Thoracic aorta (tissue), 2 donors: ENCODE measurements at regions not wholly inside any gene's neighbourhood (a gene's known extent, or its start where the extent isn't known, plus 50 kb on each side); places are given as distances from the start of the nearest gene placed in this dataset.

Experiments used
- ATAC-seq: fragments of 150-250 bp; one replicate; pipeline ENCODE4 v1.8.0; 2017; ENCODE audit warnings: low read depth; ENCODE audit not compliant: insufficient number of reproducible peaks, low FRiP score
- DNase-seq: peaks from one replicate; pipeline ENCODE4 v3.0.0-alpha.2; 2020; ENCODE audit warnings: low spot score
- H3K27ac ChIP-seq, 2 donors: fragments of 200-600 bp; sonication (generic); 1 replicate in 1 of 2; 2 replicates in 1 of 2; pipeline ENCODE4 v1.5.1; 2016; ENCODE audit warnings: mild to moderate bottlenecking in 2 of 2, moderate library complexity in 2 of 2
- H3K27me3 ChIP-seq: fragments of 200-600 bp; sonication (generic); replicated peaks from 2 replicates; pipeline ENCODE4 v1.6.0; 2016; ENCODE audit warnings: mild to moderate bottlenecking; ENCODE audit not compliant: insufficient read depth
- H3K36me3 ChIP-seq: fragments of 200-600 bp; sonication (generic); one replicate; pipeline ENCODE4 v1.5.1; 2016
- H3K4me1 ChIP-seq, 2 donors: fragments of 200-600 bp; sonication (generic); 1 replicate in 1 of 2; 2 replicates in 1 of 2; pipeline versions ENCODE4 v1.5.1 to v1.6.0; 2016; ENCODE audit warnings: low read depth in 2 of 2, mild to moderate bottlenecking in 1 of 2; ENCODE audit not compliant: control insufficient read depth in 1 of 2
- H3K4me3 ChIP-seq: fragments of 200-600 bp; sonication (generic); 2 replicates; pipeline ENCODE4 v1.5.1; 2016; ENCODE audit warnings: mild to moderate bottlenecking
- H3K9me3 ChIP-seq: fragments of 200-600 bp; sonication (generic); 2 replicates; pipeline ENCODE4 v1.5.1; 2016
- CTCF ChIP-seq: fragments of 200-600 bp; sonication (generic); IDR thresholded peaks from one replicate; pipeline ENCODE4 v1.5.1; 2019; ENCODE audit warnings: antibody characterized with exemption

- H3K4me1 ChIP-seq, result peaks cover 5 to 9% of the 10 kb centered on the region in 2 donors
- no peaks in the 10 kb centered on the region for H3K27me3 ChIP-seq
- H3K4me3 ChIP-seq, result no peak overlapping the region
- ATAC-seq, result no peak
- no peaks in the 10 kb centered on the region for H3K36me3 ChIP-seq
- DNase-seq, result no peak
- no peaks in the 10 kb centered on the region for H3K9me3 ChIP-seq
- H3K27ac ChIP-seq, result no peak overlapping the region
- no peak for TF ChIP-seq CTCF
Measured at GRCh38 chr3:110583373-110583935, 488.2 kb upstream of the NECTIN3 start.

GRCh38 chr3:110588906-110589305 is 482.7 kb upstream of the NECTIN3 start:
- TF ChIP-seq CTCF, result no peak
- no peak for ATAC-seq

GRCh38 chr3:110589341-110589740 is 482.3 kb upstream of the NECTIN3 start:
- ATAC-seq (no peak), DNase-seq (no peak)
- Histone ChIP-seq H3K36me3 (no peaks in the 10 kb centered on the region), H3K4me3 (no peak overlapping the region), H3K4me1 (peaks cover 4 to 11% of the 10 kb centered on the region in 2 donors), H3K27me3 (no peaks in the 10 kb centered on the region), H3K9me3 (no peaks in the 10 kb centered on the region), H3K27ac (no peak overlapping the region)
- TF ChIP-seq CTCF, result no peak

More at GRCh38 chr3:110588906-110589305, 482.7 kb upstream of the NECTIN3 start:
- H3K27ac ChIP-seq, result no peak overlapping the region
- H3K4me3 ChIP-seq, result no peak overlapping the region
- no peaks in the 10 kb centered on the region for H3K27me3 ChIP-seq
- H3K36me3 ChIP-seq, result no peaks in the 10 kb centered on the region
- H3K4me1 ChIP-seq, result peaks cover 4 to 11% of the 10 kb centered on the region in 2 donors
- H3K9me3 ChIP-seq, result no peaks in the 10 kb centered on the region
- DNase-seq, result no peak

- Histone ChIP-seq H3K4me3 (no peak overlapping the region), H3K4me1 (peaks cover 4 to 11% of the 10 kb centered on the region in 2 donors), H3K36me3 (no peaks in the 10 kb centered on the region), H3K9me3 (peaks cover 5% of the 10 kb centered on the region), H3K27me3 (no peaks in the 10 kb centered on the region), H3K27ac (no peak overlapping the region)
- DNase-seq, result no peak
- ATAC-seq, result no peak
- TF ChIP-seq CTCF, result no peak
Measured at GRCh38 chr3:110593749-110594148, 477.9 kb upstream of the NECTIN3 start.

DNA sequence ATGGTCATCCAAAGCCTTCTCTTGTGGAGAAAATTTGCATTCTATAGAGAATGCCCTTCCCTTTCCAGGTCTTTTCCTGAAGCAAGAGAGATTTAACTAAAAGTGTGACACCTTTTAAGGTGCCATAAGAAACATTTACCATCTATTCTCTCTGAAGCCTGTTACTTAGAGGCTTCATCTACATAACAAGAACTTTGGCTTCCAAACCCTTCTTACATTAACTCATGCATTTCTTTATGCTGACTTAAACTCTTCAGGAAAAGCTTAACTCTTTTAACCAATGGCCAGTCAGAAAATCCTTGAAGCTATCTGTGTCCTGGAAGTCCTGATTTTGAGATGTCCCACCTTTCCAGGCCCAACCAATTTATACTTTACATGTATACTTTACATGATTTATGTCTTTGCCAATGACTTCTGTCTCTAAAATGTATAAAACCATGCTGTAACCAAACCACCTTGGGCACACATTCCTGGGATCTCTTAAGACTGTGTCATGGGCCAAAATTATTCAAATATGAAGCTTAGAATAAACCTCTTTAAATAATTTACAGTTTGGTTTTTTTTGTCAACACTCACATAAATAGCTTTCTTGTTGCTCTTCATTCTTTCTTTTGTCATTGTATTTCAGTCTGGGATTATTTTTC is 472.6 kb upstream of the NECTIN3 start:
- H3K4me1 ChIP-seq, result no peaks in the 10 kb centered on the region

More for the DNA sequence above, 472.6 kb upstream of the NECTIN3 start:
- ATAC-seq (no peak), DNase-seq (no peak)
- TF ChIP-seq CTCF, result no peak
- no peaks in the 10 kb centered on the region for H3K36me3 ChIP-seq
- no peak overlapping the region for H3K27ac ChIP-seq
- H3K27me3 ChIP-seq, result no peaks in the 10 kb centered on the region
- H3K9me3 ChIP-seq, result peaks cover 5% of the 10 kb centered on the region
- H3K4me3 ChIP-seq, result no peak overlapping the region
